ENCODE measurements at regions not wholly inside any gene's neighbourhood (a gene's known extent, or its start where the extent isn't known, plus 50 kb on each side); places are given as distances from the start of the nearest gene placed in this dataset.

DNA sequence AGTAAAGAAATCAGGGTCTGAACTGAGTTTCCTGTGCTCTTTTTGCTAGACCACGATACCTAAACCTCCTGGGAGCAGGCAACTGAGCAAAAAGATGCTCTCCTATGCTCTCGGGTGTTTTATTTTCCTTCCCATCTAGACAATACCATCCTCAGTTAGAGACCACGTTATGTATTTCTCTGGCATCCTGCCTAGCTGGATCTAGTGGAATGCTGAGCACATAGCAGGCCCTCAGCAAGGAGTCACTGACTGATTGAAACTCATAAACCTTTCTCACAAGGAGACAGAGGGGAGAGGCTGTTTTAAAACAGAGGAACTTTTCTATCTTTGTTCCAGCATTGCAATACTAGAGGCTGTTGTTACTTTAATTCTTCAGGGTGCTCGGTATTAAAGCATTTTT, 168.0 kb downstream of the CYYR1 start:
- TF ChIP-seq, protein P1, sequence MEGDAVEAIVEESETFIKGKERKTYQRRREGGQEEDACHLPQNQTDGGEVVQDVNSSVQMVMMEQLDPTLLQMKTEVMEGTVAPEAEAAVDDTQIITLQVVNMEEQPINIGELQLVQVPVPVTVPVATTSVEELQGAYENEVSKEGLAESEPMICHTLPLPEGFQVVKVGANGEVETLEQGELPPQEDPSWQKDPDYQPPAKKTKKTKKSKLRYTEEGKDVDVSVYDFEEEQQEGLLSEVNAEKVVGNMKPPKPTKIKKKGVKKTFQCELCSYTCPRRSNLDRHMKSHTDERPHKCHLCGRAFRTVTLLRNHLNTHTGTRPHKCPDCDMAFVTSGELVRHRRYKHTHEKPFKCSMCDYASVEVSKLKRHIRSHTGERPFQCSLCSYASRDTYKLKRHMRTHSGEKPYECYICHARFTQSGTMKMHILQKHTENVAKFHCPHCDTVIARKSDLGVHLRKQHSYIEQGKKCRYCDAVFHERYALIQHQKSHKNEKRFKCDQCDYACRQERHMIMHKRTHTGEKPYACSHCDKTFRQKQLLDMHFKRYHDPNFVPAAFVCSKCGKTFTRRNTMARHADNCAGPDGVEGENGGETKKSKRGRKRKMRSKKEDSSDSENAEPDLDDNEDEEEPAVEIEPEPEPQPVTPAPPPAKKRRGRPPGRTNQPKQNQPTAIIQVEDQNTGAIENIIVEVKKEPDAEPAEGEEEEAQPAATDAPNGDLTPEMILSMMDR (IDR thresholded peaks at IDR 0.05; ENCODE audit: low read depth, low read length): no peak
- DNase-seq (ENCODE audit: low read depth in 1 of 2, low spot score in 1 of 2): peak; percentile 23 to 49
- H3K9me3 ChIP-seq (ENCODE audit: low read depth): no peaks in the 10 kb centered on the region
- H3K27ac ChIP-seq: no peak overlapping the region
- no peaks in the 10 kb centered on the region for H3K36me3 ChIP-seq
- H3K4me1 ChIP-seq (ENCODE audit: low read depth): no peaks in the 10 kb centered on the region
- no peaks in the 10 kb centered on the region for H3K27me3 ChIP-seq
- no peak overlapping the region for H3K4me3 ChIP-seq

DNA sequence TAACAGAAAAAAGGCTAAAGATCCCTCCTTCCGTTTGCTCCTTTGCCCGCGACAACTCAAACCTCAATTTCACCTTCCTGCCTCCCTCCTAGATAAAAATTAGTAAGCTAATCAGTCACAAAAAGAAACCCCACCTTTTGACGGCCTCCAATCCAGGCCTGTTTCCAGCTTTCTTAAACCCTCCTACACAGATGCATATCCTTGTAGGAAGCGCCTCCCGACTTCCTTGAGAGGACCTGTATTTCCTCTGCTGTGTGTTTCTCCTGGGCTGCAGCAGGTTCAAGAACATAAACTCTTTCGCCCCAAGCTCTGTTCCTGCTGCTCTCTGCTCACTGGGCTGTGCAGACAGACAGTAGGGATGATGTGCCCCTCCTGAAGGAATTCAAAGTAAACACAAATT, 168.8 kb downstream of the CYYR1 start:
- no peak overlapping the region for H3K4me3 ChIP-seq

DNA sequence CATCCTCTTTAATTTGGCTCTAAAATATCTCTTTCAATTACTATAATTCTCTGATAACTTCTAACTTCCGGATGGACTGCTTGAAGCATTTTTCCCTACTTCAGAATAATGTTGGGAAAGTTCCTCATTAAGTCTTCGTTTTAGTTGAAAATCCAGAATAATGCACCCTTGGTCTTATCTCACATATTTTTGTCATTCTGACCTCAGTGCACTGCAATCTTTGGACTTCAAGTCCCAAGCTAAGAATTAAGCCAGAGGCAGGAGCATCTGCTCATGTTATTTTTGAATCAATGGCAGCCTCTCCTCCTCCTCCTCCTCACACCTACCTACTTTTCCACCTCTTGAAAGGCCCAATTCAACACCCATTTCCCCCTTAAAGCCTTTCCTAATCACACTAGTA, 169.8 kb downstream of the CYYR1 start:
- no peaks in the 10 kb centered on the region for H3K36me3 ChIP-seq
- no peaks in the 10 kb centered on the region for H3K27me3 ChIP-seq
- no peak overlapping the region for H3K27ac ChIP-seq
- H3K9me3 ChIP-seq (ENCODE audit: low read depth): no peaks in the 10 kb centered on the region
- TF ChIP-seq, protein P1 (IDR thresholded peaks at IDR 0.05; ENCODE audit: low read depth, low read length): no peak
- no peak overlapping the region for H3K4me3 ChIP-seq
- no peak for DNase-seq (ENCODE audit: low read depth in 1 of 2, low spot score in 1 of 2)
- no peaks in the 10 kb centered on the region for H3K4me1 ChIP-seq (ENCODE audit: low read depth)

More for the DNA sequence above, 168.8 kb downstream of the CYYR1 start:
- TF ChIP-seq, protein P1 (IDR thresholded peaks at IDR 0.05; ENCODE audit: low read depth, low read length): no peak
- Histone ChIP-seq H3K4me1 (ENCODE audit: low read depth) (no peaks in the 10 kb centered on the region), H3K36me3 (no peaks in the 10 kb centered on the region), H3K27ac (no peak overlapping the region), H3K9me3 (ENCODE audit: low read depth) (no peaks in the 10 kb centered on the region), H3K27me3 (no peaks in the 10 kb centered on the region)
- no peak for DNase-seq (ENCODE audit: low read depth in 1 of 2, low spot score in 1 of 2)

DNA sequence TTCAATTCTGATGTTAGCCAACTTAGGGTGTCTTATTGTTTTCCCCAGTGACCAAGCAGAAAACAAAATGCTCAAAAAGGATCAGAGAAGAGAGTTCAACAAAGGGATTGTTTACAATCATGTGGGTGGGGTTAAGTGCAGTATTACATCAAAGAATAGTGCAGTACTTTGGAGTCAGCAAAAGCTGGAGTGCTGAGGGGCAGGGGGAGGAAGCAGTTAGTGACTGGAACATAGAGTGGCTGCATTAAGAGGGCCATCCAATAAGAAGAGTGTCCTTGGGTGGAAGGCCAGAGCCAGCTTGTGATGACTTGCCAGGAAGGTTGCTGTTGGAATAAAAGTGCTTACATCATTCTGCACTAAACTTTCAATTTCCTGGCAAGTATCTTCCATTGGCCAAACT, 175.5 kb downstream of the CYYR1 start:
- H3K9me3 ChIP-seq (ENCODE audit: low read depth): no peaks in the 10 kb centered on the region
- TF ChIP-seq, protein P1 (IDR thresholded peaks at IDR 0.05; ENCODE audit: low read depth, low read length): no peak
- H3K27ac ChIP-seq: no peak overlapping the region
- no peak overlapping the region for H3K4me3 ChIP-seq
- no peaks in the 10 kb centered on the region for H3K36me3 ChIP-seq
- peak in 1 of 2 donors; percentile 2 for DNase-seq (ENCODE audit: low read depth in 1 of 2, low spot score in 1 of 2)
- H3K27me3 ChIP-seq: no peaks in the 10 kb centered on the region
- H3K4me1 ChIP-seq (ENCODE audit: low read depth): no peaks in the 10 kb centered on the region

DNA sequence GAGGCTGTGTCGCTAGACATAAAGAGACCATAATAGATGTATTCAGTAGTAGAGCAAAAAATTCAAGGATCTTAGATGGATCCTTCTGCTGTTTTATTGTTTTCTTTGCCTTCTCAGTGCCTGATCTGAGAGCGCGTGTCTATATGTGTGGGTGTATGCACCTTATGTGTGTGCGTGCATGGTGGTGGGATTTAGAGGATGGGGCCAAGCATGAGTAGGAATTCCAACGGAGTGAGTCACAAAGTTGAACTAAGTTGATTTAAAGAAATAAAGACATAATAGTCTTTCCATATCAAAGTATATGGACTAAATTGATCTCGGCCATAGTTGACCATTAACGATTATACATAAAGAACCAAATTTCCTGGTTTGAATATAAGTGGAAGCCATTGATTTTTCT, 178.7 kb downstream of the CYYR1 start:
- TF ChIP-seq, protein P1 (IDR thresholded peaks at IDR 0.05; ENCODE audit: low read depth, low read length): no peak
- Histone ChIP-seq H3K4me3 (no peak overlapping the region), H3K27me3 (no peaks in the 10 kb centered on the region), H3K4me1 (ENCODE audit: low read depth) (peaks cover 9% of the 10 kb centered on the region), H3K9me3 (ENCODE audit: low read depth) (no peaks in the 10 kb centered on the region), H3K27ac (no peak overlapping the region), H3K36me3 (no peaks in the 10 kb centered on the region)
- no peak for DNase-seq (ENCODE audit: low read depth in 1 of 2, low spot score in 1 of 2)

DNA sequence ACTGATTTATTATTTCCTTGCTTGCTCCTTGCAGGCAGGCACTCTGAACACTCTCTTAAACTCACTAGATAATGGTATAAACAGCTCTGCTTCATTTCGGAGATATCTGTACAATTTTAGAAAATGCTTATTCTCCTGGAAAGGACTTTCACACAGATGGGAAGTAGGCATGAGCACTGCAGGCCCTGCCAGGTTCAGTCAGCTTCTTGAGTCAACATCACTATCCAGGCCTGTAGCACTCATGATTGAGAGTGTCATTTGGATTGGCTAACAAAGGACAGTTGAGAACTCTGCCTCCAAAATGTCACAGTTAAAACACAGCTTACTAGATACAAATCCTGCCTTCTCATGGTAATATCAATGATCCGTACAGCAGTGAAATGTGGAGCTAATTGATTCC, 181.9 kb downstream of the CYYR1 start:
- Histone ChIP-seq H3K36me3 (no peaks in the 10 kb centered on the region), H3K9me3 (ENCODE audit: low read depth) (no peaks in the 10 kb centered on the region), H3K4me3 (no peak overlapping the region), H3K27me3 (no peaks in the 10 kb centered on the region), H3K27ac (no peak overlapping the region), H3K4me1 (ENCODE audit: low read depth) (peaks cover 9% of the 10 kb centered on the region)
- no peak for DNase-seq (ENCODE audit: low read depth in 1 of 2, low spot score in 1 of 2)
- TF ChIP-seq, protein P1 (IDR thresholded peaks at IDR 0.05; ENCODE audit: low read depth, low read length): no peak

All from cardiac muscle cell (in vitro differentiated cells and primary cell).